HL-60 (cell line): ENCODE measurements at regions not wholly inside any gene's neighbourhood (a gene's known extent, or its start where the extent isn't known, plus 50 kb on each side); places are given as distances from the start of the nearest gene placed in this dataset.

Experiments used
- DNase-seq, 2 experiments: peaks; one replicate each; pipeline ENCODE4 v3.0.0-alpha.2; 2010 to 2020; ENCODE audit warnings: low read depth in 1 of 2, low spot score in 1 of 2
- H3K27ac ChIP-seq: fragments of 250-450 bp; sonication (Bioruptor Pico); replicated peaks from 2 replicates; pipeline ENCODE4 v1.5.1; 2020; ENCODE audit warnings: mild to moderate bottlenecking, moderate library complexity
- H3K27me3 ChIP-seq: fragments of 250-450 bp; sonication (Bioruptor Pico); 2 replicates; pipeline ENCODE4 v1.5.1; 2021; ENCODE audit warnings: mild to moderate bottlenecking, moderate library complexity; ENCODE audit not compliant: insufficient read depth, poor library complexity, severe bottlenecking
- H3K4me3 ChIP-seq: replicated peaks from 2 replicates; pipeline ENCODE4 v1.5.1; 2011; ENCODE audit warnings: mild to moderate bottlenecking, control low read depth, low read length; ENCODE audit not compliant: insufficient read depth
- CTCF ChIP-seq: IDR thresholded peaks from one replicate; pipeline ENCODE4 v1.5.1; 2011; ENCODE audit warnings: low read length, control low read depth, inconsistent platforms; ENCODE audit not compliant: insufficient read depth
- GABPA ChIP-seq: IDR thresholded peaks from 2 replicates; pipeline ENCODE4 v1.6.1; 2012; ENCODE audit warnings: low read depth
- POLR2AphosphoS5 ChIP-seq: IDR thresholded peaks from 2 replicates; pipeline ENCODE4 v1.6.1; 2012; ENCODE audit warnings: low read depth
- REST ChIP-seq: IDR thresholded peaks from 2 replicates; pipeline ENCODE4 v1.6.1; 2012; ENCODE audit warnings: low read depth; ENCODE audit not compliant: insufficient replicate concordance
- SPI1 ChIP-seq: IDR thresholded peaks from 2 replicates; pipeline ENCODE4 v1.6.1; 2012; ENCODE audit warnings: low read depth, mild to moderate bottlenecking, borderline replicate concordance

GRCh38 chr14:46256381-46256780, 395.2 kb downstream of the RPL10L start:
- Histone ChIP-seq H3K4me3 (no peak overlapping the region), H3K27ac (no peak overlapping the region), H3K27me3 (no peaks in the 10 kb centered on the region)
- TF ChIP-seq REST (no peak), SPI1 (no peak), CTCF (no peak), GABPA (no peak), POLR2AphosphoS5 (no peak)
- no peak for DNase-seq

GRCh38 chr14:46250113-46250703, 401.4 kb downstream of the RPL10L start:
- no peak for DNase-seq
- Histone ChIP-seq H3K27ac (no peak overlapping the region), H3K27me3 (no peaks in the 10 kb centered on the region), H3K4me3 (no peak overlapping the region)
- no peak for TF ChIP-seq REST
- TF ChIP-seq CTCF, result peak; percentile 3
- no peak for TF ChIP-seq POLR2AphosphoS5
- TF ChIP-seq GABPA, result no peak
- TF ChIP-seq SPI1, result no peak

GRCh38 chr14:46248001-46248630, 403.5 kb downstream of the RPL10L start:
- Histone ChIP-seq H3K27ac (no peak overlapping the region), H3K27me3 (no peaks in the 10 kb centered on the region), H3K4me3 (no peak overlapping the region)
- no peak for TF ChIP-seq REST
- no peak for TF ChIP-seq SPI1
- TF ChIP-seq POLR2AphosphoS5, result no peak
- no peak for TF ChIP-seq CTCF
- TF ChIP-seq GABPA, result no peak
- no peak for DNase-seq
